ENCODE measurements at regions not wholly inside any gene's neighbourhood (a gene's known extent, or its start where the extent isn't known, plus 50 kb on each side); places are given as distances from the start of the nearest gene placed in this dataset.

GRCh38 chr15:47602121-47602520 is 115.2 kb upstream of the SEMA6D start:
- no peak for ATAC-seq
- intact Hi-C loops (cut with DNase I): no loop called here
- peaks cover 0 to under 1% (median 0%) of the 10 kb centered on the region in 9 donors for H3K4me1 ChIP-seq
- no peak for TF ChIP-seq CTCF (IDR thresholded peaks at IDR 0.05)
- peaks cover 0 to 13% (median 0%) of the 10 kb centered on the region in 11 donors for H3K9me3 ChIP-seq
- WGBS, 2 donors: 52 to 96% methylated on average over 1 of the region's 1 CpG
- no peak for DNase-seq
- no peak overlapping the region for H3K27ac ChIP-seq
- H3K4me3 ChIP-seq: no peak overlapping the region
- H3K36me3 ChIP-seq: no peaks in the 10 kb centered on the region
- H3K27me3 ChIP-seq: peaks cover 0 to 40% (median 12%) of the 10 kb centered on the region in 7 donors

GRCh38 chr15:47603026-47603425 is 114.3 kb upstream of the SEMA6D start:
- TF ChIP-seq CTCF (IDR thresholded peaks at IDR 0.05): no peak
- Histone ChIP-seq H3K4me1 (peaks cover 0 to 9% (median 5%) of the 10 kb centered on the region in 9 donors), H3K9me3 (peaks cover 0 to 13% (median 0%) of the 10 kb centered on the region in 11 donors), H3K36me3 (no peaks in the 10 kb centered on the region), H3K27me3 (peaks cover 0 to 40% (median 12%) of the 10 kb centered on the region in 7 donors), H3K27ac (no peak overlapping the region), H3K4me3 (no peak overlapping the region)
- no peak for ATAC-seq
- WGBS, 2 donors: 94 to 99% methylated on average over 2 of the region's 2 CpGs
- DNase-seq: no peak
- intact Hi-C loops (cut with DNase I): no loop called here

GRCh38 chr15:47607695-47608094 is 109.6 kb upstream of the SEMA6D start:
- Histone ChIP-seq H3K27ac (no peak overlapping the region), H3K4me1 (peaks cover 0 to 15% (median 10%) of the 10 kb centered on the region in 9 donors), H3K4me3 (no peak overlapping the region), H3K27me3 (peaks cover 0 to 29% (median 14%) of the 10 kb centered on the region in 7 donors), H3K9me3 (peaks cover 0 to 13% (median 0%) of the 10 kb centered on the region in 11 donors), H3K36me3 (no peaks in the 10 kb centered on the region)
- ATAC-seq: peak; percentile 28 to 72 (median 58)
- TF ChIP-seq CTCF (IDR thresholded peaks at IDR 0.05): no peak
- intact Hi-C loops (cut with DNase I): no loop called here
- DNase-seq: peak in 1 of 2 donors; percentile 15

- intact Hi-C loops (cut with DNase I): loop anchor here in 3 of 10 donors (5.0 to 10.0 kb wide), 2 partner anchors 412 to 415 kb away; no protein-coding TSS in a partner anchor
- Histone ChIP-seq H3K4me1 (peaks cover 0 to 15% (median 10%) of the 10 kb centered on the region in 9 donors), H3K36me3 (no peaks in the 10 kb centered on the region), H3K9me3 (peaks cover 0 to 13% (median 0%) of the 10 kb centered on the region in 11 donors), H3K4me3 (no peak overlapping the region), H3K27me3 (peaks cover 0 to 27% (median 16%) of the 10 kb centered on the region in 7 donors), H3K27ac (no peak overlapping the region)
- no peak for DNase-seq
- WGBS, 2 donors: 69 to 71% methylated on average over 2 of the region's 2 CpGs
- ATAC-seq: no peak
- no peak for TF ChIP-seq CTCF (IDR thresholded peaks at IDR 0.05)
Observed at GRCh38 chr15:47609693-47610092, 107.6 kb upstream of the SEMA6D start.

Data from heart right ventricle (tissue), 16 donors.